HG03025 (cell line): ENCODE measurements at regions not wholly inside any gene's neighbourhood (a gene's known extent, or its start where the extent isn't known, plus 50 kb on each side); places are given as distances from the start of the nearest gene placed in this dataset.

Experiments used
- ATAC-seq: cut with Tn5 transposase; IDR thresholded peaks from one replicate; pipeline ENCODE4 v1.9.1; 2021; ENCODE audit warnings: mild to moderate bottlenecking, moderate library complexity; ENCODE audit not compliant: unreplicated experiment, low FRiP score

DNA sequence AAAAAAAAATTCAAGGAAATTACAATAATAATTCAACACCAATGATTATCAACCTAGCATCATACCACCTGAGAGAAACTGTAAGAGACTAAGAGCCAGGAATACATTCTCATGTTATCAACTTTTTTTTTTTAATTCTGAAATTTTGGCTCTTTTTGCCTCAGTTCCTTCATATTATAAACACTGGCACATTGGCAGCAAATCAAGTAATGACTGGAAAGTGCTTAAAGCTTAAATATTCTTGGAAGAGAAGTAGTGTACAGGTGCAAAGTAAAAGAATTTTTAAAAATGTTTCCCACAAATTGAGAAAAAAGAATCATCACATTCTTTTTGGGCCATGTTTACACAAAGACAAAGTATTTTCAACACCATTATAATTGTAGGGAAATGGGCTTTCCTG is 296.9 kb upstream of the SOX5 start:
- no peak for ATAC-seq

DNA sequence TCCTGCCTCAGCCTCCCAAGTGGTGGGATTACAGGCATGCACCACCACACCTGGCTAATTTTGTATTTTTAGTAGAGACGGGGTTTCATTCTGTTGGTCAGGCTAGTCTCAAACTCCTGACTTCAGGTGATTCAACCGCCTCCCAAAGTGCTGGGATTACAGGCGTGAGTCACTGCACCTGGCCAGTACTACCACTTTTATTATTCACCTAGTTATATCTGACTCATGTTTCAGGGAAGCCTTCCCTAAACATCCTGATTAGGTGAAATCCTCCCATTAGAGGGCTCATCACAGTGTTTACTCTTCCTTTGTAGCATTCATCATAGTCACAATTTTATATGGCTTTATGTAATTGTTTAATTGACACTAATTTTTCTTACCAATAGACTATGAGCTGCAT is 295.3 kb upstream of the SOX5 start:
- ATAC-seq: no peak

DNA sequence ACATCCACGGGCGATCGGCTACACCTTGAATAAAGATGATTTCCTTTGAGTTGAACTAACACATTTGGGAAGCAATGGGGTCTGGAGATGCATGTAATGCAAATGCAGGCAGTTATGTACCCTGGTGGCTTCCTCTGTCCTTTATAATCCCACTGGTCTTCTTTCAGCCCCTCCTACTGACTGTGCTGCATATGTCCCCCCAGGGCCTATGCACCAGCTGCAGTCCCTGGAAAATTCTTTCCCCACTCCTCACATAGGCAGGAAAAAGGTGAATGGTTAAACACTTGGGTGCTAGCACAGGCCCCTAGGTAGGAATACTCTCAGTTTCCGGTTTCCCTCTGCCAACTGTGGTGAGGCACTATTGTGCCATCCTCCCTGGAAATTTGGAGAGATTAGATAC is 294.8 kb upstream of the SOX5 start:
- ATAC-seq: no peak

DNA sequence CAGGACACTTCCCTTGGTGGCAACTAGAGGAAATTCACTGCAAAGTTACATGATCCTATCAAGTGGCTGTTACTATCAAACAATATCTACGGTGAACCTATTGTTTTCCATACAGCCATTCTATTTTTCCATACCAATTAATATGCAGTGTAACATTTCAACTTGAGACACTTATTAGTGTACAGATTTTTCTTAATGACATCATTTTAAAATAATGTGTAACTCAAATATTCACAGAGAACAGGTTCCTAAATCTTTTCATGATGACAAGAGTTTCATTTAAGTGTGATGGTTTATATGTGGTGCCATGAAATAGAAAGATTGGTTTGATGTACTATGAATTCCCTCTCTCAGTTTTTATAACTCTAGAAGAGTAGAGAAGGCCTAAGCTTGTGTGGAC is 291.2 kb upstream of the SOX5 start:
- no peak for ATAC-seq

DNA sequence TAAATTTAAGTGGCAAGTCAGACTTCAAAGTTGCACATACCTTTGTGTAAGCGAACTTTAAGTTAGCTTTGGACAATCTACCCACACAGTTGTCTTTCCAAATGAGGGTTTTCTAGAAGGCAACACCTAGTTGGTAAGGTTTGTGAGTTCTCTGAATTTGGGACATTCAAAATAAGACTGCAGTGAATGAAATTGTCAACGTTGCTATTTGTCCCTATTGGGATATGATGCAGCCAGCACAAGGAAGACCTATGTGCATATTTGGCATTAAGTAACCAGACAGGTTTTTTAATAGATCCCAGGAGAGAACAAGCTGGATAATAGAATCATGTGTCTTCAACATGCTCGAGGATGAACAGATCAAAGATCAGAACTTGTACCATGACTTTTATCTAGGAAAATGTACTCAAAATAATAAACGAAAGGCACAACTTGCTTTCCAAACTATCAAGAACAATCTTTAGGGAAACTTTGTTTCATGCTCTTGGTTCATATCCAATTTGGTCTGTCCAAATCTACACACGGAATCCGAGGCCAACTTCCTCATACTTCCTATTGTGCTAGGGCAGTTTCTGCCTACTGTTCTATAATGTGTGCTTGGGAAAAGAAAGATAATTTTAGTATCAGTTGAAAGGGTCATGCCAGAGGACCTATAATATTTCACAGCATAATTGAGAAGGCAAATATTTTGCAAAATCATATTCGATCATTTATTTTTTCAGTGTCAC is 284.2 kb upstream of the SOX5 start:
- no peak for ATAC-seq

DNA sequence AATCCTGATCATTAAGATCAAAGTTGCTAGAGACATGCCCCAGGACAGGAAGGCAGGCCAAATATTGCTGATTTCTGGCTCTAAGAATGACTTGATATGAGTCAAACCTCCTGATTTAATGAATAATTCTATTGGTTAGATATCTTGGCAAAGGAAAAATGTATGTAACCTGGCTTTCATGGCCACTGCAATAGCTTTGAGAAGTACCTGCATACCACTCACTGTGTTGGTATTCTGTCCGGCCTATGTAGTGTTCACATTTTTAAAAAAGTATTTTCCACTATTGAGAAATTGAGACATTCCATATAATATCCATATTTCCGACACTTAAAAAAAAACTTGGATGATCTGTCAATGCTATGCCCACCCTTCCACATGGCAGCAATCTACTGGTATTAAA is 283.1 kb upstream of the SOX5 start:
- ATAC-seq: no peak

DNA sequence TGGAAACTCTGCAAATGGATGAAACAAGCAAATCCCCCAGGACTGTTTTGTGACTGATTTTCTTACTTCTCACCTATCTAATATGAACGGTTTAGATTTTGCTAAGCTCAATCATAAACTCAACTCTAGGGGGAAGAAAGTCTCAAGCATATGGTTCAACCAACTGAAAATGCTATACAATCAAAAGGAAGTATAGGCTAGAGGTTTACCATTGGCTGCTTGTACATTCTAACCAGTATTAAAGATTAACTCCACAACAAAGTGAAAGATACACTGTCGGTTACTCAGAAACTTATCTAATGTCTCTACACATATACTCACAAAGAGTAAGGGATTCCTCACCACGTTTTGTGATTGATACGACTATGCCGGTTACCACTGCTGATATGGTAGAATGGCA is 281.8 kb upstream of the SOX5 start:
- ATAC-seq: no peak

DNA sequence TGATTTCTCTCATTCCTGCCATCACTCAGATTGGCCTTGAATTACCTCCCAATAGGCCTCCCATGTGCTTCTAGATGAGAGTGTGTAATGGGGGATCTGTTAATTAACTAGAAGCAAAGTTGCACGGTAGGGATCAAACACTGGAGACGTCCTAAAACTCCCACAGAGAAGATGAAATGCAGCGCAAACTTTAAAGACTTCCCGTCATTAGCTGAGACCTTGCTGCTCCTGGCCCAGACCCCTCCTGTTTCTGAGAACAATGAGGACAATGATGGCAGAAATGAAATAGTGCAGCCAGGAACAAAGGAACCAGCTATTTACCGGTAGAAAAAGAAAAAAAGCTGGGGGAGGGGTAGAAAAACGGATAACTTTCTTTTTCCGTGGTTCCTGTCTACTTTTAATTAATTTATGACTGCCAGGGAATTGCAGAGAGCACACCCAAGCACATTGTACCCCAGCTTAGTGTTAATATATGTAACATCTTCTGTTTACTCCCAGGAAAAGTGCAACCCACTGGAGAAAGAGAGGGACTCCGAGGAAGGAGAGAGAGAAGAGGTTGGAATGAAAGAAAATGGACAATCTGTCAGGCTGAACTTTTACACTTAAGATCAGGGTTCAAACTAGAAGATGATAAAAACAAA is 280.7 kb upstream of the SOX5 start:
- no peak for ATAC-seq

DNA sequence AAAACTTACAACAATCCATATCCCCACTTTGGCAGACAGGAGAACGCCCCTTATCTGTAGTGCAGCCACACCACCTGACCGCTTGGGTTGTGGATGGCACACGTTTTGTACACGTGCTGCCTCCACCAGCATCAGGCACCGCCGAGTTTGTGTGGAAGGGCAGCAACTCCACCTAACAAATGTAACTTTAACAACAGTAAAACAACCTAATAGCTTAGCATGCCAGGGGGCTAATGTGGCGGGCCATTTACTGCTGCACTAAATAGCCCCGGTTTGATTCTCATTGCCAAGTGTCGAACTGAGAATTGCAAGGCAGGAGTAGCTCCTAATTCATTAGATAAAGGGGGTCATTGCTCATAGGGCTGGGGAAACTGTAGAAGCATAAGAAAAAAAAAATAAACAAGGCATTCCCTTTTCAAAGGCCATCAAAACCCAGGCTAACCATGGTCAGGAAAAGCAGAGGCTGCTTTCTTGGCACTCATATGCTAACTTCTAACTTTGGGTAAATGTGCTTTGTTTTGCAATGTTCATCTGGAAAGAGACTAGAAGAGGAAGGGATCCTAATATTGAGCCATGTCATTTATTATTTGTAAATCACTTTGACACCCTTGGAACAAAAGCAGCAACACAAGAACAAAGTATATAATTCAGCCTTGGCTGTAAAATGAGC is 279.7 kb upstream of the SOX5 start:
- ATAC-seq: no peak

DNA sequence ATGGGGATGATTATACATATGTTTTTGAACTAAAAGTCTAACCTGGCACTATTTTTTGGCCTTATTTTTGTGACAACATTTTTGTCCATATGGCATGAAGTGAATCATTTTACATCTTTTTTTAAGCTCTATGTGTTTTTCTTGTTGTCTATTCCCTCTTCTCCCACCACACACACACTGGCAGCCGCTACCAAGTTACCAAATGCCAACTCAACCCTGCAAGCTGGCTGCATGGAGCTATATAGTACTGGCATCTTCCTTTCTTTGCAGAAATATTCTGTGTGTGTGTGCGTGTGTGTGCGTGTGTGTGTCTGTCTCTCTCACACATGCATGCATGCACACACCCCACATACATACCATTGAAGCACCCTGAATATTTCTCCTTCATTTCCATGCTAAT is 278.9 kb upstream of the SOX5 start:
- no peak for ATAC-seq

DNA sequence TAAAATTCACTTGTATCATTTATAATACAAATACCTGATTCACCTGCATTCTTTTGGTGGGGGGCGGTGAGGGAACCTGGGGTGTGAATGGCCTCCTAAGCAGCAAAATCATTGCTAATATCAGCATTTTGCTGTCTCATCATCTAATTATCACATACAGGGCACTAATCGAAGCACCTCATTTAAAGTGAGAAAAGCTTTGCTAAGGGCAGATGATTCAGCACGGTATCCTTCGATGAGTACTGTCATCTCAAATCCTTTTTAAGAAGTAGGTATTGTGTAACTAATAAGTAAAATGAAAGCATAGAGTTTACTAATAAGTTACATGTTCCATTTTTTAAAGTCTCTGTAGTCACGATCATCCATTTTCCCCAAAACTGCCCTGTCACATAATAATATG is 278.1 kb upstream of the SOX5 start:
- no peak for ATAC-seq

DNA sequence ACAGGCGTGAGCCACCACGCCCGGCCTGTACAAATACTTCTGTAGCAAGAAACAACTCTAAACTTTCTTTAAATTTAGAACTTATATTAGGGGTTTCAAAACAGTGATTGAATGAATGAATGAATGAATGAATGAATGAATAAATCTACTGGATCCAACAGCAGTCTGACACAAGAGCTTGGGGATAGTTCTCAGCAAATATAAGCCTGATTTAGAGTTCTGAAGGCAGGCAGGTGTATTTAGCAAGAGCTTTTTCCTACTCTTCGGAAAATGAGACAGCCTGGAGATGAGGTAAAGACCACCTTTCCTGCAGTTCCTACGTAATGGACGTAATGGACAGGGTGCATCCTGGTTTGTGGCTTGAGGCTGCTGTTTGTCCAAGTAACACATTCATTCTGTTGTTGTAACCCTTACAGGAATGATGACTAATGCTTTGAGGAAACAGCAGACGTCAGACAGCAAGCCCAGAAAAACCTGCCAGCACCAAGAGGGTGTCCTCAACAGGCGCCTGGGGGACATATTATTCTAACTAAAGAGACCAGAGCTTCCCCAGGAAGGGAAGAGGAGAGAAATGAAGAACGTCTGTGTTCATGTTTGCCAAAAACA is 277.4 kb upstream of the SOX5 start:
- no peak for ATAC-seq

DNA sequence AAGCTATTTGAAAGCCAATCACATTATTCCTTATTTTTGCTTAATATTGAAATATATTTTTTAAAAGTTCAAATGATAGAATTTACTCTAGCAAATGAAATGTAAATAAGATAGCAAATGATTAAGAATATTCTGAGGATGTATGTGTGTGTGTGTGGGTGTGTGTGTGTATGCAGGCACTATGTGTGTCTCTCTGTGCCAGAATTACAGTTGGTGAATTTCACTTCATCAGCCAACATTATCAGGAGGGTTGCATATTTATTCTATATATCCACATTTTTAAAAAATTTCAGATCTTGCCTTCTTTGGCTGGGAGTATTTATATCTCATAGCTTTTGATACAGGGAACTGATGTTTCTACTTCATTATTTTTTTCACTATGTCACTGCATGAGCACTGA is 274.9 kb upstream of the SOX5 start:
- ATAC-seq: no peak

DNA sequence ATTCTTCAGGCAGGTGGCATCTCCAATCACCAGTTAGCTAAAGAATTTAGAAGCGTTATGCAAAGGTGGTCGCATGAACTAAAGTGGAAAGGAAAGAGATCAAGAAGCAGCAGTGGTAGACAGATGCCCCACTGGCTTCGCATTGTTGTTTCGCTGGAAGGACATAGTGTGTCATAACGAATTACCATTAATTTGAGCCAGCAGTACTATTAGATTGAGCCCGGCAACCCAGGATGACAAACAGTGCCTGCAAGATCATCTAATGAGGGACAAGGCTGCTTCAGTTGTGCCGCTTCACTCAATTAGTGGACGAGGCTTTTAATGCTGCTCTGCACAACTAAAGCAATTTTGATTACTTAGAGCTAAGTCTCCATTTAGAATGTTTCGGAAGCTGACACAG is 274.5 kb upstream of the SOX5 start:
- ATAC-seq: no peak

DNA sequence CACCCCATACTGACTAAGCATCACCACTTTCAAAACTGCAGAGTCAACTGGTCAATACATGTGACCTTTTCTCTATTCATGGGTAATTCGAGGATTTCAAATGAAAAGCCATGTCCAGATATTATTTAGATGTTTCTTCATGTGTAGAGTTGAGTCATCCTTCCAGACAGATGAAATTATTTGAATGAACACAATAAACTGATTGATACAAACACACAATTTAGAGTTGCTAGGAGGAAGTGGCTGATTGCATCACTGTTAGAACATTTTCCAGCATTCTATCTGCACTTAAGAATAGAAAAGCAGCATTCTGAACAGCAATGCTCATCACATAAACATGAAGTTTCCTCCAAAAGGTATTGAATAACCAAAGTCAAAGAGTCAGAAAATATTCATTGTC is 273.5 kb upstream of the SOX5 start:
- no peak for ATAC-seq

DNA sequence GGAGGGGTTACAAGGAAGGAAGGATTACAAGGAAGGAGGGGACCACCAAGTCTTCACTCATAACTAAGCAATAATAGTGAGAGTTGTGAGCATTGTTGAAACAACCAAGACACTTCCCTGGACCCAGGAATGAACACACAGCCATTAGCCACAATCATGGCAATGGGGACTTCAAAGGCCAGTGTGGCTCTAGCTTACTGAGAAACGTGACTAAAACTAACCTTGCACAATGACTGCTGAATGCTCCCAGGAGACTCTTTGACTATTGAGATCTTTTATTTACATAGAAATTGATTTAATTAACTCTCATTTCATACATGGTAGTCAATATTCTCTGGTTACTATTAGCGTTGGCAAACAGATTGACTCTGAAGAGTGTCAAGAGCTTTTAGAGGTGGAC is 263.0 kb upstream of the SOX5 start:
- ATAC-seq: no peak

DNA sequence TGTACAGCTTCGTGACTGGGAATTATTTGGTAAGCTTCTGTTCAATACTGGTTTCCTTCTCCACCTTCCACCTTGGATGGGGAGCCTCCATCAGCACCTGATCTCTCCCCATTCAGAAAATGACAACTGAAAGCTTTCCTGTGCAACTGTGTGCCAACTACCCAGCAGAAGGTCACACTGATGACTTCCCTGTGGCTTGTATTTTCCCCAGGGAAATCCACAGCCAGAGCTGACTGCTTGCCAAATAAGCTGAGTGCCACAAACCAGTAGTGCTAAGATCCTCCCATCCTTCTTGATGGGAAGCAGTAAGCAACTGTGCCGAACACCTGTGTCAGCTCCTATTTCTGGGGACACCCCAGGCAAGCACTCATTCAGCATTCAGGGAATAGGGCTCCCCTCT is 257.2 kb upstream of the SOX5 start:
- ATAC-seq: no peak

DNA sequence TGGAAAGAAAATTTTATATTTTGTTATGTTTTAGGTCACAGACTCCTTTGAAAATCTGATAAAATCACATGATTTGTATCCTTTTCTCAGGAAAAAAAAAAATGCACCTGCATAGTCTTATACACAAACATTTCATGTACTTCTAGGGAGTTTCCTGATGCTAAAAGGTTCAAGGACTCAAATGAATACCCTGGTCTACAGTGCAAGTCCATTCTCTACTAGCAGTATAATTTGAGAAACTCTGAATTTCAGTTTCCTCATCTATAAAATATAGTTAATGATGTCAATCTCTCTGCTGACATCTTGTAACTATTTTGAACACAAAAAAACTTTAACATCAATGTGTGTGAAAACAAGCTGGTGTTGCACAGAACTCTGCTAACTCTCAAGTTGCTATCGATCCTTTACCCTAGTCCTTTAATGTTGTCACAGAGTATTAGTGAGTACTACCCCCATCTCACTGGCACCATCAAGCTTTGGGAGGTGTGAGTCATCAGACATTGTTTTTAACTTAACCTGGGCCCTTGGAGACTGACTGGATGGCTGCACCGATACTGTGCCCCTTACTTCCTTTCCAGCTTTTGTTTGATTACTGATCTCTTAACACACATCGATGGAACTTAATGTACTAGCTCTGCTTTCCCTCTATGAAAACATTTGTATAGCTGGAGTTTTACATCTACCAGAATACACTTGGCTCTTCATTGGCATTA is 251.9 kb upstream of the SOX5 start:
- ATAC-seq: no peak

DNA sequence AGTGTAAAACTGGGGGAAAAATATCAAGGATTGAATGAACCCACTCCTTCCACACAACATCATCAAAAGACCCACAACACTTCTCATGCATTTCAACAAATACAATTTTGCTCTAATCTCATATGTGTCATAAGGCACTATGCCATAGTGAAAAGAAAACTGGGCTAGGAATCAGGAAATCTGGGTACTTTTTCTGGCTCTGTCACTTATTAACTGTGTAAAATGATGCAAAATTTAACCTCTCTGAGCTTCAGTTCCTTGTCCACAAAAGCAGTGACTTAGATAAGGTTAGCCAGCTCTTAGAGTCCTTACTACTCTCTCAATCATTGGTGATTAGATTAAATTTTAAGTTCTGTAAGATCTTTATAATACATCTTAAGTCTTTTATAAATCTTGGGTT is 250.5 kb upstream of the SOX5 start:
- no peak for ATAC-seq

DNA sequence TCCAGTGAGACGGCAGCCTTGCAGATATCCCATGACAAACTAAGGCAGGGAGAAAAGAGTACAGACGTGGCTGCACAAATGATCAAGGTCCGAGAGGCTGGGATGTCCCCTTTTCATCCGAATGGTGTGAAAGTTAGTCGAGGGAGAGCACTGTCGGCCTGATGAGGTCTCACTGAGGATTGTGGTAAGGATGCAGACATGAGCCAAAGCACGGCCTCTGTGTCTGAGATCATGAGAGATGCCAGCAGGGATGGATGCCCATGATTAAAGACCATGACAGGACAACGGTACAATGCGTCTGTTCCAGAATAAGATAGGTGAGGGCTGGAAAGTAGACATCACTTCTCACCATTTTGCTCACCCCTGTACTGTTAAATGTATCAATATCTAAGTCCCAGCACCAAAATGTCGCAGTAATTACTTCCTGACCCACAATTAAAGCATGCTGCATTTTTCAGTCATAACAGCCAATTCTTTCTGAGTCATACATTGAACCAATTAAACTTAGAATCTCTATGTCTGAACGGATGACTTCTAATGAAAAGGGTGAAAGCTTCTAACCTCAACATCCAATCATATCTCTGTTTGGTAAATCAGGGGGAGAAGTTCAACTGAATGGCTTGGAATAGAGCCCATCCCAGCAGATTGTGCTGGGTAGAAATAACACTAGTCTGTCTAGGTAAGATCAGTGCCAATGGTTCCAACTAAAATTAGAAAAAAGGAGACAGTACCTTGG is 249.6 kb upstream of the SOX5 start:
- ATAC-seq: no peak
